ENCODE measurements at regions not wholly inside any gene's neighbourhood (a gene's known extent, or its start where the extent isn't known, plus 50 kb on each side); places are given as distances from the start of the nearest gene placed in this dataset.

DNA sequence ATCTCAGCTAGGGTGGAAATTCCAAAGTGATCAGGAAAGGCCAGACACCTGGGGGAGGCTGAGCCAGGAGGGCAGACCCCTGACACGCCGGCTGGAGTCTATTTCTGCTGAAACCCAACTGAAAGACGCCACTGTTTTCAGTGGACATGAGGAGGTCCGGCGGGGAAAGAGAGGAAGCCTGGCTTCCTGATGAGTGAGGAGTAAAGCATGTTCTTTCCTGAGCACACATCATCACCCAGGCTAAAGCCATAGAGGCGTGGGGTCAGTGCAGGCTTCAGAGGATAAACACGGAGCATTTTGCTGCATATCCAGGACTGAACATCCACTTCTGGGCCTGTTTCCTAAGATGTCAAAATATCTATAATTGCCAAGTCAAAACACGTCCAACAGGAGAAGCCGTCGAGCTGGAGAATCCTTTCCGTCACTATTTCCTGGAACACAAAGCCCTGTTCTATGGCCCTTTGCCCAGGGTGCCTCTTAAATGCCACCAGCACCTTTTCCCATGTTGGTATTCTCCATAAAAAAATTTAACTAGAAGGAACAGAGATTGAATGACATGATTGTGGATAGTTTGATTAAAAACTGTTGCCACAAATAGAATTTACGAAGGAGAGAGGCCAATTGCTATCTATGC, 597.9 kb upstream of the ADAMTS16 start:
- Mint-ChIP-seq H3K27me3 (no peaks in the 10 kb centered on the region), H3K4me3 (no peak overlapping the region), H3K4me1 (no peaks in the 10 kb centered on the region), H3K9me3 (ENCODE audit: low read depth) (peaks cover 9% of the 10 kb centered on the region), H3K27ac (no peak overlapping the region), H3K36me3 (no peaks in the 10 kb centered on the region)
- no peak for DNase-seq
- CTCF ChIA-PET, result no interaction called here
- no peak for ATAC-seq

GRCh38 chr5:4544049-4544670, 596.0 kb upstream of the ADAMTS16 start:
- Mint-ChIP-seq H3K27ac (no peak overlapping the region), H3K4me3 (no peak overlapping the region), H3K4me1 (no peaks in the 10 kb centered on the region), H3K36me3 (no peaks in the 10 kb centered on the region), H3K9me3 (ENCODE audit: low read depth) (peaks cover 11% of the 10 kb centered on the region), H3K27me3 (no peaks in the 10 kb centered on the region)
- no peak for DNase-seq
- no peak for ATAC-seq
- CTCF ChIA-PET, result no interaction called here

- Mint-ChIP-seq H3K9me3 (ENCODE audit: low read depth) (peaks cover 10% of the 10 kb centered on the region), H3K27ac (no peak overlapping the region), H3K4me3 (no peak overlapping the region), H3K36me3 (no peaks in the 10 kb centered on the region), H3K27me3 (no peaks in the 10 kb centered on the region), H3K4me1 (no peaks in the 10 kb centered on the region)
- DNase-seq (no peak), ATAC-seq (no peak)
- CTCF ChIA-PET, result no interaction called here
Observed at GRCh38 chr5:4547547-4547946, 592.6 kb upstream of the ADAMTS16 start.

DNA sequence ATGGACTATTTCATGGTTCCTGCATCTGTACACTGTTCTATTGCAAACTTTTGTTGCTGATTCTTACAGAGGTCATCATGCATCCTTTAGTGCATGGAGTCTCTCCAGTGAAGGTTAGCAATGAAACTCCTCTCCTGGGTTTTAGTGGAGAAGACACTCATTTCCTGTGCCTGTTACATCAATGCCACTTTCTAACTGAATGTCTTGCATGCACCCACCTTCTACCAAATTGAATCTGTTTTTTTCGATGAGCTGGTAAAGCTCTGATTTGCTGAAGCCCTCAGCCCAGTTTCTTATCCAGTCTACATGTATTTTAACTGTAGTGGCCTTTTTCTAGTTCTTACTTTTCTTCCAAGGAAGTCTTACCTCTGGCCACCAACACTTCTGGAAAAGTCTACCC, 591.8 kb upstream of the ADAMTS16 start:
- CTCF ChIA-PET, result no interaction called here
- ATAC-seq (no peak), DNase-seq (no peak)
- no peak overlapping the region for H3K4me3 Mint-ChIP-seq
- no peaks in the 10 kb centered on the region for H3K27me3 Mint-ChIP-seq
- H3K27ac Mint-ChIP-seq, result no peak overlapping the region
- H3K4me1 Mint-ChIP-seq, result no peaks in the 10 kb centered on the region
- peaks cover 12% of the 10 kb centered on the region for H3K9me3 Mint-ChIP-seq (ENCODE audit: low read depth)
- H3K36me3 Mint-ChIP-seq, result no peaks in the 10 kb centered on the region

DNA sequence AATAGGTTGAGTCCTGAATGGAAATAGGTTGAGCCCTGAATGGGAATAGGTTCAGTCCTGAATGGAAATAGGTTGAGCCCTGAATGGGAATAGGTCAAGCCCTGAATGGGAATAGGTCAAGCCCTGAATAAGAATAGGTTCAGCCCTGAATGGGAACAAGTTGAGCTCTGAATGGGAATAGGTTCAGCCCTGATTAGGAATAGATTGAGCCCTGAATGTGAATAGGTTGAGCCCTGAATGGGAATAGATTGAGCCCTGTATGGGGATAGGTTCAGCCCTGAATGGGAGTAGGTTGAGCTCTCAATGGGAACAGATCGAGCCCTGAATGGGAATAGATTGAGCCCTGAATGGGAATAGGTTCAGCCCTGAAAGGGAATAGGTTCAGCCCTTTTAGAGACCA, 590.8 kb upstream of the ADAMTS16 start:
- H3K27me3 Mint-ChIP-seq, result no peaks in the 10 kb centered on the region
- CTCF ChIA-PET, result no interaction called here
- H3K27ac Mint-ChIP-seq, result no peak overlapping the region
- DNase-seq (no peak), ATAC-seq (no peak)
- H3K9me3 Mint-ChIP-seq (ENCODE audit: low read depth), result peaks cover 12% of the 10 kb centered on the region
- no peak overlapping the region for H3K4me3 Mint-ChIP-seq
- no peaks in the 10 kb centered on the region for H3K36me3 Mint-ChIP-seq
- H3K4me1 Mint-ChIP-seq, result no peaks in the 10 kb centered on the region

DNA sequence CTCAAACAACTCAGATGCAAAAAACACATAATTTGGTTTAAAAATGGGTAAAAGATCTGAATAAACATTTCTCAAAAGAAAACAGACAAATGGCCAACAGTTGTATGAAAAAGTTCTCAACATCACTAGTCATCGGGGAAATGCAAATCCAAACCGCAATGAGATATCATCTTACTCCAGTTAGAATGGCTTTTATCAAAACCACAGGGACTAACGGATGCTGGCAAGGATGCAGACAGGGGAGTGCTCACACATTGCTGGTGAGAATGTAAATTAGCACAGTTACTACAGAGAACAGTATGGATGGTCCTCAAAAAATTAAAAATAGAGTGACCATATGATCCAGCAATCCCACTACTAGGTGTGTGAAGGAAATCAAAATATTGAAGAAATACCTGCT, 589.1 kb upstream of the ADAMTS16 start:
- Mint-ChIP-seq H3K36me3 (no peaks in the 10 kb centered on the region), H3K27me3 (no peaks in the 10 kb centered on the region), H3K27ac (no peak overlapping the region), H3K9me3 (ENCODE audit: low read depth) (peaks cover 12% of the 10 kb centered on the region), H3K4me1 (no peaks in the 10 kb centered on the region), H3K4me3 (no peak overlapping the region)
- CTCF ChIA-PET, result no interaction called here
- ATAC-seq (no peak), DNase-seq (no peak)

- CTCF ChIA-PET, result no interaction called here
- Mint-ChIP-seq H3K4me1 (no peaks in the 10 kb centered on the region), H3K9me3 (ENCODE audit: low read depth) (peaks cover 12% of the 10 kb centered on the region), H3K4me3 (no peak overlapping the region), H3K27ac (no peak overlapping the region), H3K27me3 (no peaks in the 10 kb centered on the region), H3K36me3 (no peaks in the 10 kb centered on the region)
- DNase-seq (no peak), ATAC-seq (no peak)
Observed at GRCh38 chr5:4553130-4553529, 587.0 kb upstream of the ADAMTS16 start.

- ATAC-seq (no peak), DNase-seq (no peak)
- CTCF ChIA-PET, result no interaction called here
- Mint-ChIP-seq H3K27ac (no peak overlapping the region), H3K4me1 (no peaks in the 10 kb centered on the region), H3K4me3 (no peak overlapping the region), H3K9me3 (ENCODE audit: low read depth) (peaks cover 8% of the 10 kb centered on the region), H3K36me3 (no peaks in the 10 kb centered on the region), H3K27me3 (no peaks in the 10 kb centered on the region)
Observed at GRCh38 chr5:4553978-4554377, 586.2 kb upstream of the ADAMTS16 start.

DNA sequence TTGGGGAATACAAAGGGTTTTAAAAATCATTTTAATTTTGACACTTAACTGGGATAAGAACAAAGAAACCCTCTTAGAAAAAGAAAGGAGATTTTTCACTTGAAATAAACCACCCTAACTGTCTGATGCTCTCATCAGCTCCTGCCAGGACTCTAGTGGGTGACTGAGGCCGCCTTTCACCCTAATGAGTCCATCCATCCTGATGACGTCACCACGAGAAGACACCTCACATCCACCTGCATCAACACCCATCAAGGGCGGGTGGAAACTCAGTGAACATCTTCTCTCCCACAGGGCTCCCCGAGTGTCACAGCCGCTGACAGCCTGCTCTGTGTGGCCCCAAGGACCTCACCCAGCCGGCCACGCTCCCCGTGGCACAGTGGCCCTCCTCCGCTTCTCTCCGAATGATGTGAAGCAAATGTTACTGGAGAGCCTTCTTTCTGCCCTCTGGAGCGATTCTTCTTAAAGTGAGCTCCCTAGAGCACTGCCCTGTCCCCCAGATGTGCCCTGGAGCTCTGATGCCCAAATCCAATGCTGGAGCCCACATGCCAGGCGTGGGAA, 584.3 kb upstream of the ADAMTS16 start:
- ATAC-seq (no peak), DNase-seq (no peak)
- Mint-ChIP-seq H3K27ac (no peak overlapping the region), H3K36me3 (no peaks in the 10 kb centered on the region), H3K27me3 (no peaks in the 10 kb centered on the region), H3K4me3 (no peak overlapping the region), H3K9me3 (ENCODE audit: low read depth) (peaks cover 9% of the 10 kb centered on the region), H3K4me1 (no peaks in the 10 kb centered on the region)
- CTCF ChIA-PET, result no interaction called here

GRCh38 chr5:4561403-4561802, 578.7 kb upstream of the ADAMTS16 start:
- Mint-ChIP-seq H3K27me3 (no peaks in the 10 kb centered on the region), H3K27ac (no peak overlapping the region), H3K36me3 (no peaks in the 10 kb centered on the region), H3K9me3 (ENCODE audit: low read depth) (peaks cover 12% of the 10 kb centered on the region), H3K4me1 (no peaks in the 10 kb centered on the region), H3K4me3 (no peak overlapping the region)
- no peak for ATAC-seq
- no peak for DNase-seq
- CTCF ChIA-PET, result no interaction called here

DNA sequence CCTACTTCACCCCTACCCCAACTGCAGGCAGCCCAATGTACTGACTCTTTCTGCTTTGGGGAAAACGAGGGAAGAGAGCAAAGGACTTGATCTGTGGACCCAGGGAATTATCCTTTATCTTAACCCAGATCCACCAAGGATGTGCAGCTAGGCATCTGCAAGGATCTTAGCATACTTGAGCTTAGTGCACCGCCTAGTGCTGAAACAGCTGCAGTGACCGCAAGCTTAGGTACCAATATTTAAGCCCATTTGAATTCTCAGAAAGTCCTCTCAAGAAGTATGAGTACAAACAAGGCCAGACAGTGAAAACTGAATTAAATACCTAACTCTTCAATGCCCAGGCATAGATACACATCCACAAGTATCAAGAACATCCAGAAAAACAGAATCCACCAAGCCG, 576.7 kb upstream of the ADAMTS16 start:
- ATAC-seq (no peak), DNase-seq (no peak)
- Mint-ChIP-seq H3K4me1 (no peaks in the 10 kb centered on the region), H3K9me3 (ENCODE audit: low read depth) (peaks cover 12% of the 10 kb centered on the region), H3K27ac (no peak overlapping the region), H3K27me3 (no peaks in the 10 kb centered on the region), H3K36me3 (no peaks in the 10 kb centered on the region), H3K4me3 (no peak overlapping the region)
- CTCF ChIA-PET, result no interaction called here

GRCh38 chr5:4570047-4570995, 569.8 kb upstream of the ADAMTS16 start:
- no peak overlapping the region for H3K27ac Mint-ChIP-seq
- no peak overlapping the region for H3K4me3 Mint-ChIP-seq
- DNase-seq, result no peak
- H3K9me3 Mint-ChIP-seq (ENCODE audit: low read depth), result peaks cover 6% of the 10 kb centered on the region
- H3K36me3 Mint-ChIP-seq, result no peaks in the 10 kb centered on the region
- no peaks in the 10 kb centered on the region for H3K27me3 Mint-ChIP-seq
- ATAC-seq, result no peak
- H3K4me1 Mint-ChIP-seq, result no peaks in the 10 kb centered on the region
- CTCF ChIA-PET, result no interaction called here

- H3K36me3 Mint-ChIP-seq, result no peaks in the 10 kb centered on the region
- CTCF ChIA-PET, result no interaction called here
- no peaks in the 10 kb centered on the region for H3K27me3 Mint-ChIP-seq
- no peak for DNase-seq
- H3K27ac Mint-ChIP-seq, result no peak overlapping the region
- no peak overlapping the region for H3K4me3 Mint-ChIP-seq
- no peaks in the 10 kb centered on the region for H3K4me1 Mint-ChIP-seq
- no peak for ATAC-seq
- H3K9me3 Mint-ChIP-seq (ENCODE audit: low read depth), result peaks cover 3% of the 10 kb centered on the region
Observed at GRCh38 chr5:4571248-4571948, 568.7 kb upstream of the ADAMTS16 start.

Data from activated CD8-positive, alpha-beta memory T cell treated with anti-CD3 and anti-CD28 coated beads, Interleukin-2, amount 10 ng/mL, durations not matched to agents 7 days and 5 days (primary cell).